ENCODE measurements at regions not wholly inside any gene's neighbourhood (a gene's known extent, or its start where the extent isn't known, plus 50 kb on each side); places are given as distances from the start of the nearest gene placed in this dataset.

DNA sequence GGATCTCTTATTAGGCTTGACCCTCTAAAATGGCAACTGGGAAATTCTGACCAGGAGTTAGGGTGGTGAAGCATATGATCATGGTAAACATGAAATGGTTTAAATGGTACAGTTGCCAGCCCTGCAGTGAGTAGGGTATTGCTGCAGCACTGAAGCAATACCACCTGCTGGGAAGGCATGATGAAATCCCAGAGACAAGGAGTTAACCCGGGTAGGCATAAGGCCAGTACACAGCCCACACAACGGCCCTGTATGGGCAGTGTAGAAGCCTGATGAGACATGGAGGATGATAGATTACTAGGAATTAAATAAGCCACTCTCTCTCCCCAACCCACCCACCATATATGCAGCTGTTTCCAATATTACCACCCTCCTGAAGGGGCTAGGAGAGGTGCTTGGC is 197.4 kb upstream of the MOCS1 start:
- H2AK9ac ChIP-seq (replicated peaks; ENCODE audit: low read depth, low read length, poor library complexity) = no peak overlapping the region
- no peak overlapping the region for H2BK5ac ChIP-seq (ENCODE audit: low read depth, low read length, poor library complexity, severe bottlenecking)
- no peak overlapping the region for H4K91ac ChIP-seq (ENCODE audit: insufficient read depth, low read depth, low read length)
- no peak overlapping the region for H2BK120ac ChIP-seq (ENCODE audit: low read depth, low read length)
- WGBS, 2 experiments (ENCODE audit: extremely low coverage in 2 of 2, insufficient read length in 1 of 2) = no CpG with 5 or more reads among the region's 2 CpGs
- no peaks in the 10 kb centered on the region for H3K27me3 ChIP-seq (ENCODE audit: control insufficient read depth, insufficient read depth, low read length)
- no peaks in the 10 kb centered on the region for H3K4me1 ChIP-seq (ENCODE audit: control insufficient read depth, insufficient read depth, low read length)
- H3K18ac ChIP-seq (ENCODE audit: low read depth, low read length) = no peak overlapping the region
- peaks cover 12% of the 10 kb centered on the region for H3K9me3 ChIP-seq (ENCODE audit: control insufficient read depth, insufficient read depth, low read length)
- no peak overlapping the region for H2AFZ ChIP-seq (replicated peaks; ENCODE audit: low read length, poor library complexity)
- H3K23ac ChIP-seq (ENCODE audit: low read depth, low read length) = no peak overlapping the region
- no peak overlapping the region for H3K9ac ChIP-seq (ENCODE audit: low read depth, low read length)
- H2BK20ac ChIP-seq (ENCODE audit: low read depth, low read length) = no peak overlapping the region
- no peak overlapping the region for H3K4me2 ChIP-seq (ENCODE audit: low read depth, low read length)
- POLR2A ChIA-PET (ENCODE audit: unreplicated experiment) = no interaction called here
- no peak overlapping the region for H3K27ac ChIP-seq (ENCODE audit: insufficient read depth, low read length)
- DNase-seq (no peak), ATAC-seq (ENCODE audit: low read depth) (no peak)
- in situ Hi-C loops (cut with MboI; ENCODE audit: low sequenced_read_pairs) = no loop called here
- H3K56ac ChIP-seq (ENCODE audit: extremely low read depth, insufficient read depth, low read length) = no peak overlapping the region
- no peak overlapping the region for H2AK5ac ChIP-seq (ENCODE audit: low read depth, low read length)
- TF ChIP-seq CEBPB (IDR thresholded peaks at IDR 0.05; ENCODE audit: low read depth, low read length) (no peak), RCOR1 (IDR thresholded peaks at IDR 0.05; ENCODE audit: insufficient replicate concordance, low read length) (no peak), POLR2A (IDR thresholded peaks at IDR 0.05; ENCODE audit: low read depth, low read length) (no peak), MAZ (IDR thresholded peaks at IDR 0.05; ENCODE audit: borderline replicate concordance, low read depth, low read length) (no peak), RAD21 (IDR thresholded peaks at IDR 0.05; ENCODE audit: low read length) (no peak), FOS (IDR thresholded peaks at IDR 0.05; ENCODE audit: low read depth, low read length) (no peak), SMC3 (IDR thresholded peaks at IDR 0.05; ENCODE audit: low read depth, low read length) (no peak), NFE2L2 (IDR thresholded peaks at IDR 0.05; ENCODE audit: low read depth, low read length) (no peak), ELK1 (IDR thresholded peaks at IDR 0.05; ENCODE audit: borderline replicate concordance, low read depth, low read length) (no peak), MXI1 (IDR thresholded peaks at IDR 0.05; ENCODE audit: borderline replicate concordance, low read depth, low read length) (no peak), USF2 (IDR thresholded peaks at IDR 0.05; ENCODE audit: low read depth, low read length) (no peak)
- TF ChIP-seq, protein P1, sequence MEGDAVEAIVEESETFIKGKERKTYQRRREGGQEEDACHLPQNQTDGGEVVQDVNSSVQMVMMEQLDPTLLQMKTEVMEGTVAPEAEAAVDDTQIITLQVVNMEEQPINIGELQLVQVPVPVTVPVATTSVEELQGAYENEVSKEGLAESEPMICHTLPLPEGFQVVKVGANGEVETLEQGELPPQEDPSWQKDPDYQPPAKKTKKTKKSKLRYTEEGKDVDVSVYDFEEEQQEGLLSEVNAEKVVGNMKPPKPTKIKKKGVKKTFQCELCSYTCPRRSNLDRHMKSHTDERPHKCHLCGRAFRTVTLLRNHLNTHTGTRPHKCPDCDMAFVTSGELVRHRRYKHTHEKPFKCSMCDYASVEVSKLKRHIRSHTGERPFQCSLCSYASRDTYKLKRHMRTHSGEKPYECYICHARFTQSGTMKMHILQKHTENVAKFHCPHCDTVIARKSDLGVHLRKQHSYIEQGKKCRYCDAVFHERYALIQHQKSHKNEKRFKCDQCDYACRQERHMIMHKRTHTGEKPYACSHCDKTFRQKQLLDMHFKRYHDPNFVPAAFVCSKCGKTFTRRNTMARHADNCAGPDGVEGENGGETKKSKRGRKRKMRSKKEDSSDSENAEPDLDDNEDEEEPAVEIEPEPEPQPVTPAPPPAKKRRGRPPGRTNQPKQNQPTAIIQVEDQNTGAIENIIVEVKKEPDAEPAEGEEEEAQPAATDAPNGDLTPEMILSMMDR (conservative IDR thresholded peaks at IDR 0.05; ENCODE audit: low read depth, low read length) = no peak
- H4K5ac ChIP-seq (ENCODE audit: low read depth, low read length) = no peak overlapping the region
- no peak overlapping the region for H4K8ac ChIP-seq (ENCODE audit: low read depth in 2 of 2, low read length in 2 of 2)
- intact Hi-C loops (cut with micrococcal nuclease) = no loop called here
- H4K20me1 ChIP-seq (ENCODE audit: insufficient read depth, low read length) = no peaks in the 10 kb centered on the region
- no peak overlapping the region for H3K14ac ChIP-seq (replicated peaks; ENCODE audit: low read depth, low read length)
- no peaks in the 10 kb centered on the region for H3K79me1 ChIP-seq (ENCODE audit: low read depth in 1 of 2, low read length in 2 of 2)
- dilution Hi-C loops (cut with HindIII; ENCODE audit: low sequenced_read_pairs, unreplicated experiment) = no loop called here
- CTCF ChIA-PET = no interaction called here
- no peak overlapping the region for H2BK15ac ChIP-seq (ENCODE audit: low read depth, low read length)
- BruUV-seq (replicated peaks) = no TSS peak
- no peak overlapping the region for H3K4ac ChIP-seq (ENCODE audit: low read depth, low read length)
- no peak overlapping the region for H3K4me3 ChIP-seq (ENCODE audit: insufficient read depth, low read depth, low read length)
- H3K36me3 ChIP-seq (ENCODE audit: control insufficient read depth, insufficient read depth, low read length) = no peaks in the 10 kb centered on the region
- H3K9me1 ChIP-seq (ENCODE audit: insufficient read depth, low read length) = no peaks in the 10 kb centered on the region

Measured in IMR-90 (cell line).